ENCODE measurements at regions not wholly inside any gene's neighbourhood (a gene's known extent, or its start where the extent isn't known, plus 50 kb on each side); places are given as distances from the start of the nearest gene placed in this dataset.

DNA sequence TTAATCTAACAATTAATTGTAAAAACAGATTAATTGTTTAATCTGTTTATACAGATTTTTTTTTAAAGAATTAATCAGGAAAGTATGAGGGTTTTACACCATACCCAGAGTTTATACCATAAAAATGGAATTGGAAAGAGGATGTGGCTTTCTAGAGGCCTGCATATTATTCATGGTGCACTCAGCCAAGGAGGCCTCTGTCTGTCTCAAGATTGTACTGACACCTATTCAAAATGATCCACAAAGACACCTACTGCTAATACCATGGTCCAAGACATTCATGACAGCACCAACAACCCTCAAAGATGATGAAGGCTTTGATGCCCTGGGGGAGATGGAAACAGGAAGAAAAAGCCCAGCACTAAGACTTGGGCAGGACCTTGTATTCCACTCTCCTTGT, 58.1 kb upstream of the MAST4 start:
- H3K9me3 ChIP-seq (ENCODE audit: control insufficient read depth in 1 of 2, insufficient read depth in 1 of 2, low read depth in 1 of 2, low read length in 2 of 2) = no peaks in the 10 kb centered on the region
- H4K20me1 ChIP-seq (ENCODE audit: insufficient read depth) = no peaks in the 10 kb centered on the region
- H3K79me2 ChIP-seq (ENCODE audit: insufficient read depth, low read length) = no peaks in the 10 kb centered on the region
- H2AFZ ChIP-seq (ENCODE audit: low read depth, low read length, poor library complexity, severe bottlenecking) = no peak overlapping the region
- no peaks in the 10 kb centered on the region; the same call in 1 of the 2 replicates for H3K27me3 ChIP-seq (ENCODE audit: insufficient read depth, low read length)
- DNase-seq (ENCODE audit: low read depth, low spot score) (no peak), ATAC-seq (no peak)
- H3K27ac ChIP-seq (ENCODE audit: low read depth, low read length) = no peak overlapping the region
- H3K4me2 ChIP-seq (ENCODE audit: low read length) = no peak overlapping the region
- BruUV-seq (replicated peaks) = no TSS peak
- no peaks in the 10 kb centered on the region for H3K9me2 ChIP-seq (ENCODE audit: insufficient read depth)
- no peak for TF ChIP-seq ELF1 (IDR thresholded peaks at IDR 0.05; ENCODE audit: borderline replicate concordance, low read depth)
- TF ChIP-seq SRF (IDR thresholded peaks at IDR 0.05; ENCODE audit: low read depth) = no peak
- no peak for TF ChIP-seq CBX3 (IDR thresholded peaks at IDR 0.05; ENCODE audit: low read depth)
- no peak for TF ChIP-seq SIN3A (IDR thresholded peaks at IDR 0.05; ENCODE audit: low read depth)
- TF ChIP-seq EGR1 (IDR thresholded peaks at IDR 0.05; ENCODE audit: low read depth) = no peak
- no peak for TF ChIP-seq ZNF274 (IDR thresholded peaks at IDR 0.05; ENCODE audit: low read depth, low read length)
- TF ChIP-seq YY1 (IDR thresholded peaks at IDR 0.05; ENCODE audit: extremely low read depth, insufficient replicate concordance, low read depth, low read length) = no peak
- TF ChIP-seq TCF7L2 (IDR thresholded peaks at IDR 0.05; ENCODE audit: borderline replicate concordance, extremely low read depth, insufficient read depth, insufficient read length) = no peak
- TF ChIP-seq POLR2AphosphoS5 (IDR thresholded peaks at IDR 0.05; ENCODE audit: low read depth, low read length) = no peak
- TF ChIP-seq POLR2A (IDR thresholded peaks at IDR 0.05; ENCODE audit: borderline replicate concordance, extremely low read depth, insufficient read depth, insufficient read length) = no peak
- no peak for TF ChIP-seq SP1 (IDR thresholded peaks at IDR 0.05; ENCODE audit: low read depth)
- TF ChIP-seq, protein P1, sequence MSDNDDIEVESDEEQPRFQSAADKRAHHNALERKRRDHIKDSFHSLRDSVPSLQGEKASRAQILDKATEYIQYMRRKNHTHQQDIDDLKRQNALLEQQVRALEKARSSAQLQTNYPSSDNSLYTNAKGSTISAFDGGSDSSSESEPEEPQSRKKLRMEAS (IDR thresholded peaks at IDR 0.05) = no peak
- no peak for TF ChIP-seq FOSL1 (IDR thresholded peaks at IDR 0.05; ENCODE audit: low read depth)
- TF ChIP-seq RAD21 (IDR thresholded peaks at IDR 0.05; ENCODE audit: low read depth) = no peak
- TF ChIP-seq, protein P2, sequence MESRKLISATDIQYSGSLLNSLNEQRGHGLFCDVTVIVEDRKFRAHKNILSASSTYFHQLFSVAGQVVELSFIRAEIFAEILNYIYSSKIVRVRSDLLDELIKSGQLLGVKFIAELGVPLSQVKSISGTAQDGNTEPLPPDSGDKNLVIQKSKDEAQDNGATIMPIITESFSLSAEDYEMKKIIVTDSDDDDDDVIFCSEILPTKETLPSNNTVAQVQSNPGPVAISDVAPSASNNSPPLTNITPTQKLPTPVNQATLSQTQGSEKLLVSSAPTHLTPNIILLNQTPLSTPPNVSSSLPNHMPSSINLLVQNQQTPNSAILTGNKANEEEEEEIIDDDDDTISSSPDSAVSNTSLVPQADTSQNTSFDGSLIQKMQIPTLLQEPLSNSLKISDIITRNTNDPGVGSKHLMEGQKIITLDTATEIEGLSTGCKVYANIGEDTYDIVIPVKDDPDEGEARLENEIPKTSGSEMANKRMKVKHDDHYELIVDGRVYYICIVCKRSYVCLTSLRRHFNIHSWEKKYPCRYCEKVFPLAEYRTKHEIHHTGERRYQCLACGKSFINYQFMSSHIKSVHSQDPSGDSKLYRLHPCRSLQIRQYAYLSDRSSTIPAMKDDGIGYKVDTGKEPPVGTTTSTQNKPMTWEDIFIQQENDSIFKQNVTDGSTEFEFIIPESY (IDR thresholded peaks at IDR 0.05; ENCODE audit: extremely low read depth, insufficient replicate concordance, low read length) = no peak
- TF ChIP-seq, protein P3, sequence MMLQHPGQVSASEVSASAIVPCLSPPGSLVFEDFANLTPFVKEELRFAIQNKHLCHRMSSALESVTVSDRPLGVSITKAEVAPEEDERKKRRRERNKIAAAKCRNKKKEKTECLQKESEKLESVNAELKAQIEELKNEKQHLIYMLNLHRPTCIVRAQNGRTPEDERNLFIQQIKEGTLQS (IDR thresholded peaks at IDR 0.05) = no peak
- intact Hi-C loops (cut with micrococcal nuclease) = no loop called here
- H3K4me1 ChIP-seq (ENCODE audit: control insufficient read depth in 1 of 2, insufficient read depth in 2 of 2, low read length in 2 of 2) = no peaks in the 10 kb centered on the region; a peak in 1 of 4 replicates
- no peaks in the 10 kb centered on the region for H3K36me3 ChIP-seq (ENCODE audit: control insufficient read depth in 1 of 2, insufficient read depth in 2 of 2, low read length in 2 of 2)
- no peak overlapping the region for H3K4me3 ChIP-seq (replicated peaks in 1 of 2; ENCODE audit: low read depth in 1 of 2, low read length in 2 of 2)
- RAD21 ChIA-PET (ENCODE audit: low non-redundant PET in 1 of 2, low total read pairs in 2 of 2, uncharacterized antibody in 2 of 2, unreplicated experiment in 2 of 2) = no interaction called here
- H3K9ac ChIP-seq (ENCODE audit: low read length) = no peak overlapping the region
- CTCF ChIA-PET = no interaction called here
- POLR2A ChIA-PET = no interaction called here
